Testis (tissue), 2 donors: ENCODE measurements at regions not wholly inside any gene's neighbourhood (a gene's known extent, or its start where the extent isn't known, plus 50 kb on each side); places are given as distances from the start of the nearest gene placed in this dataset.

Experiments used
- POLR2A ChIP-seq: fragments of 450-650 bp; IDR thresholded peaks from one replicate; pipeline ENCODE4 v1.6.1; 2017; ENCODE audit warnings: antibody characterized with exemption, mild to moderate bottlenecking, moderate library complexity
- TF ChIP-seq, protein P1 (sequence below), 3 experiments: fragments of 450-650 bp in 2 of 3; fragments of 200-600 bp in 1 of 3; sonication (generic) in 1 of 3; IDR thresholded peaks; one replicate each; pipeline ENCODE4 v1.5.1; 2016 to 2019; ENCODE audit warnings: antibody characterized with exemption in 3 of 3, mild to moderate bottlenecking in 2 of 3, moderate library complexity in 1 of 3

DNA sequence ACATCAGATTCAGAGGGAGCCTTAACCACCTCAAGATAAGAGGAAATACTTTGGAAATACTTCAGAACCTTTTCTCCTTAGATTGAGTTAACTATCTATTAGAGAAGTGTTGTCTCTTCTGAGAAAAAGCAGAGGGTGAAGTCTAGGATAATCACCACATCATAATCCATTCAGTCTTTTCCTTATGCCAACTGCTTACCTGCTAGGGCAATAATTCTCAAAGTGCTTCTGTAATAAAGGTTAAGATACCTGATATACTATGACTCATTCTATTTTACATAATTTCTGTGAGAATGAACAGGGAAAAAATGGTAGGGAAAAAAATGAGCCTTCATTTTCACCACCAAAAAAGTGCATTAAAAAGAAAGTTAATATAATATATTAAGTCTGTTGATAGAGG is 70.1 kb upstream of the LOC128125822 start:
- TF ChIP-seq, protein P1, sequence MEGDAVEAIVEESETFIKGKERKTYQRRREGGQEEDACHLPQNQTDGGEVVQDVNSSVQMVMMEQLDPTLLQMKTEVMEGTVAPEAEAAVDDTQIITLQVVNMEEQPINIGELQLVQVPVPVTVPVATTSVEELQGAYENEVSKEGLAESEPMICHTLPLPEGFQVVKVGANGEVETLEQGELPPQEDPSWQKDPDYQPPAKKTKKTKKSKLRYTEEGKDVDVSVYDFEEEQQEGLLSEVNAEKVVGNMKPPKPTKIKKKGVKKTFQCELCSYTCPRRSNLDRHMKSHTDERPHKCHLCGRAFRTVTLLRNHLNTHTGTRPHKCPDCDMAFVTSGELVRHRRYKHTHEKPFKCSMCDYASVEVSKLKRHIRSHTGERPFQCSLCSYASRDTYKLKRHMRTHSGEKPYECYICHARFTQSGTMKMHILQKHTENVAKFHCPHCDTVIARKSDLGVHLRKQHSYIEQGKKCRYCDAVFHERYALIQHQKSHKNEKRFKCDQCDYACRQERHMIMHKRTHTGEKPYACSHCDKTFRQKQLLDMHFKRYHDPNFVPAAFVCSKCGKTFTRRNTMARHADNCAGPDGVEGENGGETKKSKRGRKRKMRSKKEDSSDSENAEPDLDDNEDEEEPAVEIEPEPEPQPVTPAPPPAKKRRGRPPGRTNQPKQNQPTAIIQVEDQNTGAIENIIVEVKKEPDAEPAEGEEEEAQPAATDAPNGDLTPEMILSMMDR (IDR thresholded peaks at IDR 0.05) = no peak
- TF ChIP-seq POLR2A = no peak
